Loucy (cell line): ENCODE measurements at regions not wholly inside any gene's neighbourhood (a gene's known extent, or its start where the extent isn't known, plus 50 kb on each side); places are given as distances from the start of the nearest gene placed in this dataset.

Experiments
- H2AFZ ChIP-seq: fragments of 200-600 bp; sonication (generic); 2 replicates; pipeline ENCODE4 v1.6.0; 2016; ENCODE audit warnings: antibody characterized with exemption, mild to moderate bottlenecking, low read length, moderate library complexity
- H3F3A ChIP-seq: fragments of 200-600 bp; 2 replicates; pipeline ENCODE4 v1.6.0; 2016; ENCODE audit warnings: antibody characterized with exemption, low read depth, mild to moderate bottlenecking
- H3K27me3 ChIP-seq: fragments of 200-600 bp; sonication (generic); 2 replicates; pipeline ENCODE4 v1.6.1; 2014; ENCODE audit warnings: low read length, mild to moderate bottlenecking; ENCODE audit not compliant: insufficient read depth, poor library complexity, severe bottlenecking
- H3K36me3 ChIP-seq: fragments of 200-600 bp; sonication (generic); 2 replicates; pipeline ENCODE4 v1.6.1; 2016; ENCODE audit warnings: low read length; ENCODE audit not compliant: insufficient read depth
- H3K4me1 ChIP-seq: fragments of 200-600 bp; sonication (generic); 2 replicates; pipeline ENCODE4 v1.5.1; 2014; ENCODE audit warnings: low read length, mild to moderate bottlenecking; ENCODE audit not compliant: insufficient read depth, poor library complexity, severe bottlenecking
- H3K4me2 ChIP-seq: fragments of 200-600 bp; sonication (generic); 2 replicates; pipeline ENCODE4 v1.6.0; 2014; ENCODE audit warnings: antibody characterized with exemption, low read length, low read depth, mild to moderate bottlenecking; ENCODE audit not compliant: poor library complexity, severe bottlenecking
- H3K4me3 ChIP-seq: fragments of 200-600 bp; sonication (generic); 2 replicates; pipeline ENCODE4 v1.5.1; 2014; ENCODE audit warnings: low read length, mild to moderate bottlenecking, mixed read lengths; ENCODE audit not compliant: poor library complexity, severe bottlenecking
- H3K79me2 ChIP-seq: fragments of 200-600 bp; sonication (generic); 2 replicates; pipeline ENCODE4 v1.6.1; 2014; ENCODE audit warnings: low read length; ENCODE audit not compliant: insufficient read depth
- H3K9ac ChIP-seq: fragments of 200-600 bp; sonication (generic); 2 replicates; pipeline ENCODE4 v1.6.0; 2014; ENCODE audit warnings: mild to moderate bottlenecking, low read depth, low read length, moderate library complexity; ENCODE audit not compliant: poor library complexity, severe bottlenecking
- H3K9me2 ChIP-seq: fragments of 200-600 bp; sonication (generic); replicated peaks from 2 replicates; pipeline ENCODE4 v1.6.1; 2016; ENCODE audit warnings: low read depth, low read length, mixed read lengths
- H3K9me3 ChIP-seq: fragments of 200-600 bp; sonication (generic); 2 replicates; pipeline ENCODE4 v1.6.1; 2014; ENCODE audit warnings: mild to moderate bottlenecking, antibody characterized with exemption, low read length, low read depth; ENCODE audit not compliant: insufficient read depth
- H4K20me1 ChIP-seq: fragments of 200-600 bp; sonication (generic); 2 replicates; pipeline ENCODE4 v1.6.0; 2014; ENCODE audit warnings: antibody characterized with exemption, low read length, mild to moderate bottlenecking; ENCODE audit not compliant: insufficient read depth, poor library complexity, severe bottlenecking
- EZH2phosphoT487 ChIP-seq: fragments of 200-600 bp; IDR thresholded peaks from 2 replicates; pipeline ENCODE4 v1.6.1; 2018; ENCODE audit warnings: antibody characterized with exemption, mild to moderate bottlenecking, moderate library complexity, borderline replicate concordance
- TF ChIP-seq, protein P1 (sequence below): fragments of 200-600 bp; sonication (generic); conservative IDR thresholded peaks from 2 replicates; pipeline ENCODE4 v1.5.1; 2014; ENCODE audit warnings: mild to moderate bottlenecking, antibody characterized with exemption, low read length

- no peaks in the 10 kb centered on the region for H3K4me1 ChIP-seq
- H4K20me1 ChIP-seq, result no peaks in the 10 kb centered on the region
- H3K4me2 ChIP-seq, result no peak overlapping the region
- no peak overlapping the region for H3K4me3 ChIP-seq
- H2AFZ ChIP-seq, result no peak overlapping the region
- no peaks in the 10 kb centered on the region for H3K9me2 ChIP-seq
- H3K9ac ChIP-seq, result no peak overlapping the region
- TF ChIP-seq, protein P1, sequence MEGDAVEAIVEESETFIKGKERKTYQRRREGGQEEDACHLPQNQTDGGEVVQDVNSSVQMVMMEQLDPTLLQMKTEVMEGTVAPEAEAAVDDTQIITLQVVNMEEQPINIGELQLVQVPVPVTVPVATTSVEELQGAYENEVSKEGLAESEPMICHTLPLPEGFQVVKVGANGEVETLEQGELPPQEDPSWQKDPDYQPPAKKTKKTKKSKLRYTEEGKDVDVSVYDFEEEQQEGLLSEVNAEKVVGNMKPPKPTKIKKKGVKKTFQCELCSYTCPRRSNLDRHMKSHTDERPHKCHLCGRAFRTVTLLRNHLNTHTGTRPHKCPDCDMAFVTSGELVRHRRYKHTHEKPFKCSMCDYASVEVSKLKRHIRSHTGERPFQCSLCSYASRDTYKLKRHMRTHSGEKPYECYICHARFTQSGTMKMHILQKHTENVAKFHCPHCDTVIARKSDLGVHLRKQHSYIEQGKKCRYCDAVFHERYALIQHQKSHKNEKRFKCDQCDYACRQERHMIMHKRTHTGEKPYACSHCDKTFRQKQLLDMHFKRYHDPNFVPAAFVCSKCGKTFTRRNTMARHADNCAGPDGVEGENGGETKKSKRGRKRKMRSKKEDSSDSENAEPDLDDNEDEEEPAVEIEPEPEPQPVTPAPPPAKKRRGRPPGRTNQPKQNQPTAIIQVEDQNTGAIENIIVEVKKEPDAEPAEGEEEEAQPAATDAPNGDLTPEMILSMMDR, result no peak
- TF ChIP-seq EZH2phosphoT487, result no peak
- H3K79me2 ChIP-seq, result no peaks in the 10 kb centered on the region
- H3K36me3 ChIP-seq, result no peaks in the 10 kb centered on the region
- no peaks in the 10 kb centered on the region for H3K9me3 ChIP-seq
- H3F3A ChIP-seq, result no peaks in the 10 kb centered on the region
- H3K27me3 ChIP-seq, result no peaks in the 10 kb centered on the region
These were observed 81.6 kb upstream of the IVNS1ABP start for GRCh38 chr1:185398599-185398998.

DNA sequence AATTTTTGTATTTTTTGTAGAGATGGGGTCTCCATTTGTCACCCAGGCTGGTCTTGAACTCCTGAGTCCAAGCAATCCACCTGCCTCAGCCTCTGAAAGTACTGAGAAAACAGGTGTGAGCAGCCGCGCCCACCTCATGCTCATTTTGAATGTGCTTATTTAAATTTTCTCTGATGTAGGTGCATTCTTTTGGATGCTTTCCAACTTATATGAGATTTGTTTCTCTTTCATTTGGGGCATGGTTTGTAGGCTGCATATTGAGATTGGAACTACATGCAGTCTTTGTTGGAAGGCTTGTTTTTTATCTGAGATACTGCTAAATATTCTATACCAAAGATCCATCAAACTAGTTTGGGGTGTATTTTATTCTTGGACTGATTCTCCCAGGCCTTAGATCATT is 81.0 kb upstream of the IVNS1ABP start:
- Histone ChIP-seq H3F3A (no peaks in the 10 kb centered on the region), H3K4me2 (no peak overlapping the region), H3K79me2 (no peaks in the 10 kb centered on the region), H3K36me3 (no peaks in the 10 kb centered on the region), H2AFZ (no peak overlapping the region), H3K9me2 (no peaks in the 10 kb centered on the region), H3K9me3 (no peaks in the 10 kb centered on the region), H3K9ac (no peak overlapping the region), H3K4me3 (no peak overlapping the region), H3K4me1 (no peaks in the 10 kb centered on the region), H3K27me3 (no peaks in the 10 kb centered on the region), H4K20me1 (no peaks in the 10 kb centered on the region)
- TF ChIP-seq, protein P1, result no peak
- TF ChIP-seq EZH2phosphoT487, result no peak

GRCh38 chr1:185397183-185397582 is 80.1 kb upstream of the IVNS1ABP start:
- Histone ChIP-seq H3K4me2 (no peak overlapping the region), H4K20me1 (no peaks in the 10 kb centered on the region), H3K9me3 (no peaks in the 10 kb centered on the region), H3K36me3 (no peaks in the 10 kb centered on the region), H3K9ac (no peak overlapping the region), H3K9me2 (no peaks in the 10 kb centered on the region), H3K4me3 (no peak overlapping the region), H2AFZ (no peak overlapping the region), H3K27me3 (no peaks in the 10 kb centered on the region), H3F3A (no peaks in the 10 kb centered on the region), H3K79me2 (no peaks in the 10 kb centered on the region), H3K4me1 (no peaks in the 10 kb centered on the region)
- TF ChIP-seq, protein P1, result no peak
- TF ChIP-seq EZH2phosphoT487, result no peak
